HUDEP-2 (cell line): ENCODE measurements at regions not wholly inside any gene's neighbourhood (a gene's known extent, or its start where the extent isn't known, plus 50 kb on each side); places are given as distances from the start of the nearest gene placed in this dataset.
"Not testable (repeated sequence)": the region's sequence is repeated elsewhere in the genome, so short reads cannot be mapped to it uniquely, and the experiment has no call there.

Source experiments
- DNase-seq, 76 experiments: peaks; one replicate each; lab custom pipeline; 2025; ENCODE audit not compliant: unreplicated experiment in 76 of 76; lab: John Stamatoyannopoulos, UW

GRCh38 chr18:39199231-39199855, 1633.7 kb upstream of the CELF4 start:
- DNase-seq = no peak

- no peak for DNase-seq
These were observed 1632.8 kb upstream of the CELF4 start for GRCh38 chr18:39198376-39198775.

DNA sequence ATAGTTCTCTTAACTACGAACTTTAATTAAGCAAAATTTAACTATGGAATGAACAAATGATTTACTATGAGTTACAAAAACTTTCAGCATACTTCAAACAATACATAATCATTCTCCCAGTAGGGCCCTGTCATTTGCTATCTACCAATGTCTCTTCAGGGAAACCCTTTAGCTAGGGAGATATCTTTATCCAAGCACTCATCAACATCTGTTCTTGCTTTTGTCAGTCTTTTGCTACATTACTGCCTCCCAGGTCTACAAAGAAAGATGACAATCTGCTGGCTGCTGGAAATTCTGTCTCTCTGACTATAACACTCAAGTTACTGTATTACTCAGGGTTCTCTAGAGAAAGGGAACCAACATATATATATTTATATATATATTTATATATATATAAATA, 1626.3 kb upstream of the CELF4 start:
- peak in 6 of 76 experiments; percentile 0 to 6 (median 1) for DNase-seq

- no peak for DNase-seq
These were observed 1625.5 kb upstream of the CELF4 start for GRCh38 chr18:39191058-39191457.

DNA sequence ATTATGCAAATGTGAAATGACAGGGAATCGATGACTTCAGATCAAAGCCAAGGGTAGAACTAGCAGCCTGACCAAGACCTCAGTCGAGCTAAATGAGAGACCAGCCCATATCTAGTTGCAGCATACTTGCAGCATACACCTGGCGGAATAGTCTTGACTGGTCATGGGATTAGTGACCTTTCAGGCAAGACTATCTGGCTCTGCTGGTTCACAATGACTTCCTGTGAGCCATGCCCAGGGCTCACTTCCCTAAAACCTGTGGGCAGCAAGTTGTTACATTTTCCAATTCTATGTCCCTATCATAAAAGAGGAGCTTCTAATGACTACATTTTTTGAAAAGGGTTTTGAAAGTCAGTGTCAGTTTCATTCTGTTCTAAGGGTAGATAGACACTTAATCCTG, 1624.9 kb upstream of the CELF4 start:
- DNase-seq = no peak

DNA sequence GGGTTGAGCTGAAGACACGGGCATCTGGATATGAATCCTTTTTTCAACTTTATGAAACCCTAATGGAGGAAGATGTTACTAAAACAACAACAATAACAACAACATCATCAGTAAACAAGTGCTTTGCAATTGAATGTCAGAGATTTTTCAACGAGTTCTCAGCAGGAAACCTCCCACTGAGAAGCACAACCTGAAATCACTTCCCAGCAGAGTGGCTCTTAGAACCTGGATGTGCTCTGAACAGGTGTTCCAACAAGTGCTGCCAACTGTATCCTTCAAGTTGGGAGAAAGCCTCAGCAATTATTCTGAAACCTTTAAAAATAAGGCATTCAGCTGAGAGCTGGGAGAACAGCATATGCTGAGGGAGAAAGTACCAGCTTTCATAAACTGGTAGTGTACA, 1622.7 kb upstream of the CELF4 start:
- no peak for DNase-seq

DNA sequence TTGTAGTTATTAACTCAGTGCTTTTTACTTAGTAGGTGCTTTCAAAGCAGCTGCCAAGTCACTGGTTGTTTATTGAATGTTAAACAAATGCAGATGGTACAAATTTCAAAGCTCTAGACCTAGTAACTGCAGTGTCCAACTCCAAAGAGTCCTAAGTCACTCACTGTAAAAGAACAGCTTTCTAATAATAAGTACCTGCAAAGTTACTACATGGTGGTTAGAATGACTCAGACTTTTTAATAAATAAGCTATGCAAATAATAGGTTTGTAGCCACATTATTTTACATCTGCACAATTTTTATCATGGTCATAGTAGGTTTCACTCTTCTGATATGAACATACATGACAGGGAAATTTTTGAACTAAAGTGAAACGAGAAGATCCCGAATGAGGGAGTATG, 1620.4 kb upstream of the CELF4 start:
- DNase-seq = no peak

DNA sequence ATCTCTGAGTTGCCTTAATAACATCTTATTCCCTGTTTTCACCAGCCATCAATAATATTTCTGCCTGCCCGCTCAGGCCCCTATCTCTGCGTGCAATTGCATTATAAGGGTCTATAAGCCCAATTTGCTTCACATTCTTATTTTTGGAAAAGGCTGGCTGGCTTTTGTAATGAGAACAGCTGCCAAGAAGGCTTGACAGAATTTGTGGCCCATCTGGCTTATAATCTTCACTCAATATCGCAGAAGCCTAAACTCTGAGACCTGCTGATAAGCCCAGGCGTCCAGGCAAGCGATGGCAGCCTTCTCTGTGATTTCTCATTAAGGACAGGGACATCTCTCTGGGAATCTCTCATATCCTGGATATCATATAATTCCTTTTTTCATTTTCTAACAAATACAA, 1618.6 kb upstream of the CELF4 start:
- DNase-seq = no peak

DNA sequence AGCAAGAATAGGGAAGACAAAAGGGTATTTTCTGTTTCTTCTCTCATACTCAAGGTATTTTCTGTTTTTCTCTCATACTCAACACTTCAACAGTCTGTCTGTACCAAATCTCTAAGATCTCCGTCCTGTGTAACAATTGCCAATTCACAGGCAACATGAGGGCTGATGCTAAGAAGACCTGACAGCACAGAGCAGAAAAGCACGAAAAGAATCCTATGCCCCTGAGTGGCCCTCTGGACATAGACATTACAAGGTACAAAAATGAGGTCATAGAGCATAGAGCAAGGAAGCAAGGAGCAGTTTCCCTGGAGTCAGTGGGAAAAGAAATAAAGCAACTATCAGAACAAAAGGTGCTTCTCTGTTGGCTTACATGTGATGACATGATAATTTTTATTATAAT, 1612.6 kb upstream of the CELF4 start:
- no peak for DNase-seq

DNA sequence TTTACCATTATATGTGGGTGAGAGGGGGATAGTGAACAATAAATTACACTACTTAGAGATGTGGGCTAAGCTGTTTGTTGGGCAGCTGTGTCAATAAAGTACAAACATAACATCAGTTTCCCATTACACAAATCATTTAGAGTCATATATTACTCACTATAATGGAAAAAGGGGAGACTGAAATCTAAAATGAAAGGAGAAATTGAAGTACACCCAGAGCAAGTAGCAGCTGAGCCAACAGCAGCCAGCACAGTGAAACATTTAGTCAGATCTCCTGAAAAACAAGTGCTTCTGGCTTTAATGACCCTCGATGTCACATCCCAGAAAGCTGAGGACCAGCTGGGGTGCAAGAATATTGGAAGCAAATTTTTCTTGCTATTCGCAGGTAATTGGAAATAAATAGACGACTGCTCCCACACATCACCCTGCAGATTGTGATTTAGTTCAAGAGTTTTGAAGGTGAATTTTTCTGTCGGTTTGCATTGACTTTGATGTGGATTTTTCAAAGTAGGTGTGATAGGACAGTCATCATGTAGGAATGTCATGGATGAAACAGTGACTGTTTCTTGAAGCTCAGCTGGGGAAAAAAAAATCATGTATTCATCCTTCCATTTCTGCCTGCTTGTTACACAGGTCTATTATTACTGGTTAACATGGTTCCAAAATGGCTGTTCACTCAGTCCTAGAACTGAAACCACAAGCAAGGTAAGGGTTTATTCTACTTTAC, 1607.3 kb upstream of the CELF4 start:
- no peak for DNase-seq

- DNase-seq = no peak
These were observed 1603.1 kb upstream of the CELF4 start for GRCh38 chr18:39168723-39169122.

DNA sequence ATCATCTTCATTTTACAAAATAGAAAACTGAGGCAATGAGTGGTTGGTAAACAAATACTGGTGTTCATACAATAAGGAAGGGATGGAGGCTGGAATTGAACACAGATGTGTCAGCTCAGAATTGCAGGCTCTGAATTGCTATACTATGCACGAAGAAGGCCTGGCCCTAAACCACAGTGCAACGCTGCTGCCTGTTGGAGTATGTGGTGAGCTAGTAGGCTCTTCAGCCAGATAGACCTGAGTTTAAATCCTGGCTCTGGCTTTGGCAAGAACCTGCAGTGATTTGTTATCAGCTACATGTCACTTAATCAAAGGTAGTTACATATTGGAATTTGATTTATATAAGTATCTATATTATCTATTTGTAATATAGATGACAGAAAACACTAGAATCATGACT, 1602.4 kb upstream of the CELF4 start:
- DNase-seq = no peak

DNA sequence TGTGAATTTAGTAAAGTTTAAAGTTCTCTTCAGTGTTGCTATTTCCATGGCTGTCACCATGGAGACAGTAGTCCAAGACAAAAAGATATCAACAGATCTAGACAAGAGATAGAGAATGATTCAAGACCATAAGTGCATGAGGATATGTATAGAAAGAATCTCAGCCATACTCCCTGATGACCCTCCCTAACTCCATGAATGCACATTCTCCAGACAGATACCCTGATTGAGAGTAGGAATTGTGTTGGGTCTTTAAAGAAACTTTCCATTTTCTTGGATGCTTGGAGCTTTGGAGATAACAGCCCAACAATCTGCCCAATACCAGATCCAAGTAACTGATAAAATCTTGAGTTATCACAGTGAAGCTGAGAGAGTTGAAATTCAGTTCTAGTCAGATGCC, 1601.2 kb upstream of the CELF4 start:
- no peak for DNase-seq

GRCh38 chr18:39162013-39162827, 1596.6 kb upstream of the CELF4 start:
- DNase-seq = no peak

- no peak for DNase-seq
These were observed 1583.7 kb upstream of the CELF4 start for GRCh38 chr18:39149211-39149806.

- no peak for DNase-seq
These were observed 1568.7 kb upstream of the CELF4 start for GRCh38 chr18:39134255-39134654.

DNA sequence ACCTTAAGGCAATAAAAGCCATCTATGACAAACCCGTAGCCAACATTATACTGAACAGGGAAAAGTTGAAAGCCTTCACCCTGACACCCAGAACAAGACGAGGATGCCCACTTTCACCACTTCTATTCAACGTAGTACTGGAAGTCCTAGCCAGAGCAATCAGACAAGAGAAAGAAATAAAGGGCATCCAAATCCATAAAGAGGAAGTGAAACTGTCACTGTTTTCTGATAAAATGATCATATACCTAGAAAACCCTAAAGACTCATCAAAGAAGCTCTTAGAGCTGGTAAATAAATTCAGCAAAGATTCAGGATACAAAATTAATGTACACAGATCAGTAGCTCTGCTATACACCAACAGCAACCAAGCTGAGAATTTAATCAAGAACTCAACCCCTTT, 1561.9 kb upstream of the CELF4 start:
- not testable (repeated sequence) for DNase-seq

- DNase-seq = no peak
These were observed 1548.2 kb upstream of the CELF4 start for GRCh38 chr18:39113790-39114189.

GRCh38 chr18:39105104-39105503, 1539.5 kb upstream of the CELF4 start:
- DNase-seq = no peak

- DNase-seq = no peak
These were observed 1507.4 kb upstream of the CELF4 start for GRCh38 chr18:39072970-39073369.

DNA sequence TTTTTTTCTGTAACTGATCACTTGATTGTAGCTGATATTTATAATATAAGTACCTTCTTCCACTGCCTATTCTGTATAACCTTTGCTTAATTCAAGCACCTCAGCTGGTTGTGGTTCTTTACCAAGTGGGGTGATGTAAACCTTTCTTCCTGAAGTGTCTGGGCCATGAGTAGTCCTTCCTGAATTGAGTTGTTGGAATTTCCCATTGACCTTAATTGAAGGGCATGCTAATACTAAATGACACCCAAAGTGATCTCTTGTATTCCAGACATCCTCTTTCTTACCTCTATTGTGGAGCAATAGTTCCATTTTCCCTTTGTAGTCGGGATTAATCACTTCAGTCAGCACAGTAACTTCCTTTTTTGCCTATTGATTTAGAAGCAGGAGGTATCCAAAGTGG, 1496.8 kb upstream of the CELF4 start:
- DNase-seq = no peak
